HepG2 (cell line): ENCODE measurements at regions not wholly inside any gene's neighbourhood (a gene's known extent, or its start where the extent isn't known, plus 50 kb on each side); places are given as distances from the start of the nearest gene placed in this dataset.

Experiments
- ATAC-seq: fragments of 200-7000 bp; cut with Tn5 transposase; 3 replicates; pipeline ENCODE4 v1.9.1; 2020; ENCODE audit warnings: mild to moderate bottlenecking, moderate library complexity
- BruUV-seq: library from RNA; stranded (reverse); fragments of 400-500 nt; replicated peaks from 2 replicates; lab custom pipeline; 2021; lab: Mats Ljungman, UMichigan
- CTCF ChIA-PET: fragments of 300-600 bp; formaldehyde crosslinking; extraction: SDS; loops from one replicate; lab custom pipeline; 2021; ENCODE audit warnings: low total read pairs, inconsistent platforms, low intra/inter-chr PET ratio; lab: Yijun Ruan, JAX
- POLR2A ChIA-PET: fragments of 350-600 bp; sonication (Branson Sonifier 250); formaldehyde crosslinking; loops from one replicate; lab custom pipeline; 2020; ENCODE audit warnings: antibody characterized with exemption, inconsistent platforms; lab: Yijun Ruan, JAX
- DNase-seq: peaks from one replicate; pipeline ENCODE4 v3.0.0-alpha.2; 2015; ENCODE audit warnings: low spot score
- FAIRE-seq: peaks from 3 replicates; lab custom pipeline; 2011; peaks lifted over from hg19 to GRCh38; lab: Jason Lieb, UNC
- H2AFZ ChIP-seq: one replicate; pipeline ENCODE4 v1.6.1; 2011; ENCODE audit warnings: low read length, inconsistent platforms
- H3K27ac ChIP-seq: fragments of 300-600 bp; 3 replicates; pipeline ENCODE4 v1.8.0; 2011; ENCODE audit warnings: mixed run types, mild to moderate bottlenecking, mixed read lengths, low read length, inconsistent platforms; ENCODE audit not compliant: insufficient read depth; ENCODE audit errors: extremely low read length
- H3K27me3 ChIP-seq, 2 experiments: fragments of 200-600 bp in 1 of 2; 2 replicates in 1 of 2; 3 replicates in 1 of 2; pipeline versions ENCODE4 v1.6.0 to v1.8.0; 2011; ENCODE audit warnings: low read length in 2 of 2, mild to moderate bottlenecking in 2 of 2, moderate library complexity in 2 of 2, inconsistent platforms in 1 of 2; ENCODE audit not compliant: insufficient read depth in 2 of 2, control insufficient read depth in 1 of 2
- H3K36me3 ChIP-seq, 2 experiments: fragments of 200-600 bp in 1 of 2; replicated peaks in 1 of 2; 2 replicates in 1 of 2; 3 replicates in 1 of 2; pipeline versions ENCODE4 v1.5.1 to v1.8.0; 2011; ENCODE audit warnings: low read length in 2 of 2, inconsistent platforms in 1 of 2; ENCODE audit not compliant: insufficient read depth in 2 of 2, control insufficient read depth in 1 of 2
- H3K4me1 ChIP-seq: 2 replicates; pipeline ENCODE4 v1.5.1; 2012; ENCODE audit warnings: low read length, inconsistent platforms; ENCODE audit not compliant: insufficient read depth
- H3K4me2 ChIP-seq: 2 replicates; pipeline ENCODE4 v1.6.0; 2011; ENCODE audit warnings: low read depth, low read length, inconsistent platforms
- H3K4me3 ChIP-seq, 3 experiments: fragments of 200-600 bp in 1 of 3; sonication (generic), shearing (Covaris generic) in 1 of 3; replicated peaks in 1 of 3; 2 replicates each; pipeline ENCODE4 v1.5.1; 2011 to 2016; ENCODE audit warnings: low read length in 3 of 3, inconsistent platforms in 2 of 3, low read depth in 2 of 3, mild to moderate bottlenecking in 2 of 3, control low read depth in 1 of 3, mixed read lengths in 1 of 3; ENCODE audit not compliant: insufficient read depth in 1 of 3
- H3K79me2 ChIP-seq: one replicate; pipeline ENCODE4 v1.6.1; 2011; ENCODE audit warnings: low read length, inconsistent platforms; ENCODE audit not compliant: insufficient read depth
- H3K9ac ChIP-seq: 2 replicates; pipeline ENCODE4 v1.6.0; 2011; ENCODE audit warnings: mild to moderate bottlenecking, low read depth, low read length, inconsistent platforms; ENCODE audit not compliant: insufficient read depth
- H3K9me3 ChIP-seq: 2 replicates; pipeline ENCODE4 v1.5.1; 2012; ENCODE audit warnings: mild to moderate bottlenecking, low read length
- H4K20me1 ChIP-seq: 2 replicates; pipeline ENCODE4 v1.6.0; 2011; ENCODE audit warnings: inconsistent platforms, mild to moderate bottlenecking, low read length, moderate library complexity; ENCODE audit not compliant: insufficient read depth
- ARNT2 ChIP-seq: sonication (generic); formaldehyde crosslinking; IDR thresholded peaks from 2 replicates; pipeline ENCODE4 v1.8.0; 2022; ENCODE audit warnings: mild to moderate bottlenecking, low read depth, missing genetic modification reagents, moderate library complexity
- ATF7 ChIP-seq, 2 experiments: fragments of 450-650 bp in 1 of 2; sonication (generic) in 1 of 2; formaldehyde crosslinking in 1 of 2; IDR thresholded peaks; 2 replicates each; pipeline versions ENCODE4 v1.4.0 to v1.6.1; 2016 to 2020; ENCODE audit warnings: antibody characterized with exemption in 1 of 2, mild to moderate bottlenecking in 1 of 2, missing genetic modification reagents in 1 of 2
- FOXK2 ChIP-seq: fragments of 450-650 bp; IDR thresholded peaks from 2 replicates; pipeline ENCODE4 v1.6.1; 2016
- HNRNPK ChIP-seq: fragments of 200-400 bp; formaldehyde crosslinking; IDR thresholded peaks from 2 replicates; pipeline ENCODE4 v1.6.1; 2018; ENCODE audit warnings: low read length, low read depth, moderate library complexity, mild to moderate bottlenecking; ENCODE audit not compliant: poor library complexity, severe bottlenecking
- MZF1 ChIP-seq: sonication (generic); formaldehyde crosslinking; IDR thresholded peaks from 2 replicates; pipeline ENCODE4 v1.8.1; 2023; ENCODE audit warnings: mild to moderate bottlenecking, missing genetic modification reagents, borderline replicate concordance
- PAWR ChIP-seq: sonication (generic); formaldehyde crosslinking; IDR thresholded peaks from 2 replicates; pipeline ENCODE4 v1.4.0; 2020; ENCODE audit warnings: missing genetic modification reagents, mild to moderate bottlenecking, borderline replicate concordance
- POLR2G ChIP-seq: fragments of 200-400 bp; formaldehyde crosslinking; IDR thresholded peaks from 2 replicates; pipeline ENCODE4 v1.6.1; 2018; ENCODE audit warnings: mild to moderate bottlenecking, low read depth, low read length, moderate library complexity
- SRSF4 ChIP-seq: fragments of 200-400 bp; formaldehyde crosslinking; IDR thresholded peaks from one replicate; pipeline ENCODE4 v1.6.1; 2018; ENCODE audit warnings: mild to moderate bottlenecking, low read depth, low read length, moderate library complexity; ENCODE audit not compliant: poor library complexity, severe bottlenecking
- SYNCRIP ChIP-seq: fragments of 200-400 bp; formaldehyde crosslinking; IDR thresholded peaks from 2 replicates; pipeline ENCODE4 v1.6.1; 2018; ENCODE audit warnings: mild to moderate bottlenecking, low read depth, low read length; ENCODE audit not compliant: insufficient read depth
- ZNF296 ChIP-seq: sonication (generic); formaldehyde crosslinking; conservative IDR thresholded peaks from 2 replicates; pipeline ENCODE4 v1.5.0; 2020; ENCODE audit warnings: mild to moderate bottlenecking, missing genetic modification reagents
- ZNF713 ChIP-seq: sonication (generic); formaldehyde crosslinking; IDR thresholded peaks from 2 replicates; pipeline ENCODE4 v1.4.0; 2020; ENCODE audit warnings: mild to moderate bottlenecking, missing genetic modification reagents
- ZSCAN21 ChIP-seq: sonication (generic); formaldehyde crosslinking; IDR thresholded peaks from 2 replicates; pipeline ENCODE4 v1.8.0; 2022; ENCODE audit warnings: mild to moderate bottlenecking, missing genetic modification reagents, moderate library complexity, borderline replicate concordance
- WGBS: methylation state at CpG from one replicate; pipeline ENCODE4 v1.1.6; 2017; ENCODE audit warnings: low lambda C conversion rate; 5-methylcytosine and 5-hydroxymethylcytosine counted together
- in situ Hi-C: cut with HindIII; loops from 2 replicates; pipeline ENCODE4 v1.10.0; 2017; ENCODE audit warnings: low pct_unique_long_range_greater_than_20kb; ENCODE audit not compliant: extremely low pct_ligation_motif_present
- intact Hi-C: fragments of 100-400 bp; cut with micrococcal nuclease; formaldehyde crosslinking; loops from one replicate; pipeline ENCODE4 v1.10.0; 2022; ENCODE audit not compliant: unreplicated experiment
- TF ChIP-seq, protein P1 (sequence below): sonication (generic); formaldehyde crosslinking; IDR thresholded peaks from 2 replicates; pipeline ENCODE4 v1.5.0; 2020; ENCODE audit warnings: mild to moderate bottlenecking, missing genetic modification reagents, borderline replicate concordance
- TF ChIP-seq, protein P2 (sequence below): sonication (generic); formaldehyde crosslinking; IDR thresholded peaks from 2 replicates; pipeline ENCODE4 v1.4.0; 2020; ENCODE audit warnings: missing genetic modification reagents
- TF ChIP-seq, protein P3 (sequence below): sonication (generic); formaldehyde crosslinking; IDR thresholded peaks from 2 replicates; pipeline ENCODE4 v1.4.0; 2020; ENCODE audit warnings: missing genetic modification reagents

DNA sequence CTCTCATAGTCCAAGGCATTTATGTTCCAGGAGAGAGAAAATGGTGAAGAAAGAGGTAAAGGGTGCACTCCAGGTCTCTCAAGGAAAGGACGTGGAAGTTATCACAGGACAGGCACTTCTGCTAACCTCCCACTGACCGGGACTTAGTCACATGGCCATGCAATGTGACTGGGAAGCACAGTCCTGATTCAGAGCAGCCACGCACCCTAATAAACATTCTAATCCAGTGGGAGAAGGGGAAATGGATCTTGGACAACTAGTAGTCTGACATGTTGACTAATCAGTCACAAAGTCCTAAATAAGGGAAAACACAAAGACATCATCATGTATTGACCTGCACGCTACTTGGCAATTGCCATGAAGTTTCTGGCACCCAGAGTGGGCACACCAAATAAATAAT lies 417.5 kb upstream of the ZMIZ1 start:
- no peak overlapping the region for H3K4me2 ChIP-seq
- DNase-seq (no peak), ATAC-seq (no peak), FAIRE-seq (no peak)
- H3K9ac ChIP-seq: no peak overlapping the region
- POLR2A ChIA-PET: no interaction called here
- peaks cover 16% of the 10 kb centered on the region for H3K4me1 ChIP-seq
- no peak overlapping the region for H3K4me3 ChIP-seq
- H2AFZ ChIP-seq: no peak overlapping the region
- no peaks in the 10 kb centered on the region for H3K79me2 ChIP-seq
- H3K27me3 ChIP-seq: no peaks in the 10 kb centered on the region
- H4K20me1 ChIP-seq: no peaks in the 10 kb centered on the region
- 64% methylated on average over 4 of the region's 4 CpGs for WGBS
- in situ Hi-C loops (no loop called here), intact Hi-C loops (loop anchor here (10.0 kb wide), 1 partner anchor 124 kb away; no protein-coding TSS in a partner anchor)
- no peak overlapping the region for H3K27ac ChIP-seq
- CTCF ChIA-PET: no interaction called here
- no peaks in the 10 kb centered on the region for H3K9me3 ChIP-seq
- no TSS peak for BruUV-seq
- H3K36me3 ChIP-seq: no peaks in the 10 kb centered on the region
- TF ChIP-seq ZNF296 (no peak), PAWR (CRISPR knock-in tag) (no peak), SRSF4 (no peak), ZNF713 (CRISPR knock-in tag) (no peak), HNRNPK (no peak), POLR2G (no peak), ARNT2 (CRISPR knock-in tag) (no peak), FOXK2 (no peak), ATF7 (IDR thresholded peaks at IDR 0.05) (no peak), ATF7 (CRISPR knock-in tag; IDR thresholded peaks at IDR 0.05) (no peak), SYNCRIP (no peak), MZF1 (CRISPR knock-in tag) (no peak), ZSCAN21 (no peak)
- TF ChIP-seq, protein P1, sequence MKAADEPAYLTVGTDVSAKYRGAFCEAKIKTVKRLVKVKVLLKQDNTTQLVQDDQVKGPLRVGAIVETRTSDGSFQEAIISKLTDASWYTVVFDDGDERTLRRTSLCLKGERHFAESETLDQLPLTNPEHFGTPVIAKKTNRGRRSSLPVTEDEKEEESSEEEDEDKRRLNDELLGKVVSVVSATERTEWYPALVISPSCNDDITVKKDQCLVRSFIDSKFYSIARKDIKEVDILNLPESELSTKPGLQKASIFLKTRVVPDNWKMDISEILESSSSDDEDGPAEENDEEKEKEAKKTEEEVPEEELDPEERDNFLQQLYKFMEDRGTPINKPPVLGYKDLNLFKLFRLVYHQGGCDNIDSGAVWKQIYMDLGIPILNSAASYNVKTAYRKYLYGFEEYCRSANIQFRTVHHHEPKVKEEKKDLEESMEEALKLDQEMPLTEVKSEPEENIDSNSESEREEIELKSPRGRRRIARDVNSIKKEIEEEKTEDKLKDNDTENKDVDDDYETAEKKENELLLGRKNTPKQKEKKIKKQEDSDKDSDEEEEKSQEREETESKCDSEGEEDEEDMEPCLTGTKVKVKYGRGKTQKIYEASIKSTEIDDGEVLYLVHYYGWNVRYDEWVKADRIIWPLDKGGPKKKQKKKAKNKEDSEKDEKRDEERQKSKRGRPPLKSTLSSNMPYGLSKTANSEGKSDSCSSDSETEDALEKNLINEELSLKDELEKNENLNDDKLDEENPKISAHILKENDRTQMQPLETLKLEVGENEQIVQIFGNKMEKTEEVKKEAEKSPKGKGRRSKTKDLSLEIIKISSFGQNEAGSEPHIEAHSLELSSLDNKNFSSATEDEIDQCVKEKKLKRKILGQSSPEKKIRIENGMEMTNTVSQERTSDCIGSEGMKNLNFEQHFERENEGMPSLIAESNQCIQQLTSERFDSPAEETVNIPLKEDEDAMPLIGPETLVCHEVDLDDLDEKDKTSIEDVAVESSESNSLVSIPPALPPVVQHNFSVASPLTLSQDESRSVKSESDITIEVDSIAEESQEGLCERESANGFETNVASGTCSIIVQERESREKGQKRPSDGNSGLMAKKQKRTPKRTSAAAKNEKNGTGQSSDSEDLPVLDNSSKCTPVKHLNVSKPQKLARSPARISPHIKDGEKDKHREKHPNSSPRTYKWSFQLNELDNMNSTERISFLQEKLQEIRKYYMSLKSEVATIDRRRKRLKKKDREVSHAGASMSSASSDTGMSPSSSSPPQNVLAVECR (CRISPR knock-in tag): no peak
- TF ChIP-seq, protein P2, sequence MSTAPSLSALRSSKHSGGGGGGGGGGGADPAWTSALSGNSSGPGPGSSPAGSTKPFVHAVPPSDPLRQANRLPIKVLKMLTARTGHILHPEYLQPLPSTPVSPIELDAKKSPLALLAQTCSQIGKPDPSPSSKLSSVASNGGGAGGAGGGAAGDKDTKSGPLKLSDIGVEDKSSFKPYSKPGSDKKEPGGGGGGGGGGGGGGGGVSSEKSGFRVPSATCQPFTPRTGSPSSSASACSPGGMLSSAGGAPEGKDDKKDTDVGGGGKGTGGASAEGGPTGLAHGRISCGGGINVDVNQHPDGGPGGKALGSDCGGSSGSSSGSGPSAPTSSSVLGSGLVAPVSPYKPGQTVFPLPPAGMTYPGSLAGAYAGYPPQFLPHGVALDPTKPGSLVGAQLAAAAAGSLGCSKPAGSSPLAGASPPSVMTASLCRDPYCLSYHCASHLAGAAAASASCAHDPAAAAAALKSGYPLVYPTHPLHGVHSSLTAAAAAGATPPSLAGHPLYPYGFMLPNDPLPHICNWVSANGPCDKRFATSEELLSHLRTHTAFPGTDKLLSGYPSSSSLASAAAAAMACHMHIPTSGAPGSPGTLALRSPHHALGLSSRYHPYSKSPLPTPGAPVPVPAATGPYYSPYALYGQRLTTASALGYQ: no peak
- TF ChIP-seq, protein P3, sequence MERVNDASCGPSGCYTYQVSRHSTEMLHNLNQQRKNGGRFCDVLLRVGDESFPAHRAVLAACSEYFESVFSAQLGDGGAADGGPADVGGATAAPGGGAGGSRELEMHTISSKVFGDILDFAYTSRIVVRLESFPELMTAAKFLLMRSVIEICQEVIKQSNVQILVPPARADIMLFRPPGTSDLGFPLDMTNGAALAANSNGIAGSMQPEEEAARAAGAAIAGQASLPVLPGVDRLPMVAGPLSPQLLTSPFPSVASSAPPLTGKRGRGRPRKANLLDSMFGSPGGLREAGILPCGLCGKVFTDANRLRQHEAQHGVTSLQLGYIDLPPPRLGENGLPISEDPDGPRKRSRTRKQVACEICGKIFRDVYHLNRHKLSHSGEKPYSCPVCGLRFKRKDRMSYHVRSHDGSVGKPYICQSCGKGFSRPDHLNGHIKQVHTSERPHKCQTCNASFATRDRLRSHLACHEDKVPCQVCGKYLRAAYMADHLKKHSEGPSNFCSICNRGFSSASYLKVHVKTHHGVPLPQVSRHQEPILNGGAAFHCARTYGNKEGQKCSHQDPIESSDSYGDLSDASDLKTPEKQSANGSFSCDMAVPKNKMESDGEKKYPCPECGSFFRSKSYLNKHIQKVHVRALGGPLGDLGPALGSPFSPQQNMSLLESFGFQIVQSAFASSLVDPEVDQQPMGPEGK: no peak
